ENCODE measurements at regions not wholly inside any gene's neighbourhood (a gene's known extent, or its start where the extent isn't known, plus 50 kb on each side); places are given as distances from the start of the nearest gene placed in this dataset.

GRCh38 chr4:137082061-137082460 is 450.2 kb downstream of the PCDH18 start:
- TF ChIP-seq CTCF (conservative IDR thresholded peaks at IDR 0.05; ENCODE audit: low read depth, low read length), result no peak
- no peak for TF ChIP-seq EZH2 (IDR thresholded peaks at IDR 0.05; ENCODE audit: borderline replicate concordance, low read depth, low read length, poor library complexity, severe bottlenecking)

Measured in A673 (cell line).